ENCODE measurements at regions not wholly inside any gene's neighbourhood (a gene's known extent, or its start where the extent isn't known, plus 50 kb on each side); places are given as distances from the start of the nearest gene placed in this dataset.

GRCh38 chr10:118966076-118966849, 63.3 kb upstream of the NANOS1 start:
- Histone ChIP-seq H3K79me2 (ENCODE audit: low read depth) (no peaks in the 10 kb centered on the region), H3K4me2 (peak overlapping the region; percentile 49), H3K36me3 (no peaks in the 10 kb centered on the region), H3K4me3 (no peak overlapping the region), H3K27me3 (no peaks in the 10 kb centered on the region), H3K9ac (no peak overlapping the region), H2AFZ (replicated peaks) (no peak overlapping the region), H3F3A (ENCODE audit: low read depth) (peaks cover 11% of the 10 kb centered on the region), H3K4me1 (peaks cover 13% of the 10 kb centered on the region), H4K20me1 (ENCODE audit: low read depth) (no peaks in the 10 kb centered on the region), H3K9me3 (ENCODE audit: low read depth) (no peaks in the 10 kb centered on the region), H3K27ac (no peak overlapping the region)
- peak overlapping the region; percentile 49 for H3K4me3 Mint-ChIP-seq
- H3K27me3 Mint-ChIP-seq (ENCODE audit: insufficient read depth, low read depth): peaks cover 7% of the 10 kb centered on the region
- DNase-seq (ENCODE audit: low spot score): no peak
- no peak for TF ChIP-seq EZH2 (IDR thresholded peaks at IDR 0.05)
- no peak for TF ChIP-seq EZH2phosphoT487 (IDR thresholded peaks at IDR 0.05)
- no peak for TF ChIP-seq CTCF (IDR thresholded peaks at IDR 0.05)
- H3K9me3 Mint-ChIP-seq: no peaks in the 10 kb centered on the region
- no peaks in the 10 kb centered on the region for H3K36me3 Mint-ChIP-seq
- H3K4me1 Mint-ChIP-seq: peaks cover 29% of the 10 kb centered on the region
- H3K27ac Mint-ChIP-seq: no peak overlapping the region

GRCh38 chr10:118966850-118967125, 62.7 kb upstream of the NANOS1 start:
- Histone ChIP-seq H3K4me2 (no peak overlapping the region), H3K4me1 (peaks cover 13% of the 10 kb centered on the region), H3K36me3 (no peaks in the 10 kb centered on the region), H3K27me3 (no peaks in the 10 kb centered on the region), H3F3A (ENCODE audit: low read depth) (peaks cover 11% of the 10 kb centered on the region), H3K9ac (no peak overlapping the region), H3K27ac (no peak overlapping the region), H4K20me1 (ENCODE audit: low read depth) (no peaks in the 10 kb centered on the region), H2AFZ (replicated peaks) (no peak overlapping the region), H3K9me3 (ENCODE audit: low read depth) (no peaks in the 10 kb centered on the region), H3K4me3 (no peak overlapping the region), H3K79me2 (ENCODE audit: low read depth) (no peaks in the 10 kb centered on the region)
- H3K9me3 Mint-ChIP-seq: no peaks in the 10 kb centered on the region
- no peak for DNase-seq (ENCODE audit: low spot score)
- no peak for TF ChIP-seq CTCF (IDR thresholded peaks at IDR 0.05)
- TF ChIP-seq EZH2phosphoT487 (IDR thresholded peaks at IDR 0.05): no peak
- TF ChIP-seq EZH2 (IDR thresholded peaks at IDR 0.05): no peak
- peaks cover 7% of the 10 kb centered on the region for H3K27me3 Mint-ChIP-seq (ENCODE audit: insufficient read depth, low read depth)
- peaks cover 29% of the 10 kb centered on the region for H3K4me1 Mint-ChIP-seq
- no peak overlapping the region for H3K4me3 Mint-ChIP-seq
- no peaks in the 10 kb centered on the region for H3K36me3 Mint-ChIP-seq
- H3K27ac Mint-ChIP-seq: no peak overlapping the region

GRCh38 chr10:118967160-118967559, 62.4 kb upstream of the NANOS1 start:
- no peak for DNase-seq (ENCODE audit: low spot score)
- Mint-ChIP-seq H3K27ac (no peak overlapping the region), H3K36me3 (no peaks in the 10 kb centered on the region), H3K4me3 (no peak overlapping the region), H3K4me1 (peaks cover 25% of the 10 kb centered on the region), H3K9me3 (no peaks in the 10 kb centered on the region), H3K27me3 (ENCODE audit: insufficient read depth, low read depth) (peaks cover 4% of the 10 kb centered on the region)
- no peaks in the 10 kb centered on the region for H3K9me3 ChIP-seq (ENCODE audit: low read depth)
- no peaks in the 10 kb centered on the region for H3K36me3 ChIP-seq
- no peaks in the 10 kb centered on the region for H4K20me1 ChIP-seq (ENCODE audit: low read depth)
- H3K4me3 ChIP-seq: no peak overlapping the region
- peaks cover 11% of the 10 kb centered on the region for H3F3A ChIP-seq (ENCODE audit: low read depth)
- H3K27ac ChIP-seq: no peak overlapping the region
- no peaks in the 10 kb centered on the region for H3K79me2 ChIP-seq (ENCODE audit: low read depth)
- no peak overlapping the region for H3K4me2 ChIP-seq
- no peak overlapping the region for H2AFZ ChIP-seq (replicated peaks)
- H3K9ac ChIP-seq: no peak overlapping the region
- TF ChIP-seq EZH2 (IDR thresholded peaks at IDR 0.05): no peak
- TF ChIP-seq CTCF (IDR thresholded peaks at IDR 0.05): no peak
- no peak for TF ChIP-seq EZH2phosphoT487 (IDR thresholded peaks at IDR 0.05)
- no peaks in the 10 kb centered on the region for H3K27me3 ChIP-seq
- peaks cover 13% of the 10 kb centered on the region for H3K4me1 ChIP-seq
